ENCODE measurements at regions not wholly inside any gene's neighbourhood (a gene's known extent, or its start where the extent isn't known, plus 50 kb on each side); places are given as distances from the start of the nearest gene placed in this dataset.

DNA sequence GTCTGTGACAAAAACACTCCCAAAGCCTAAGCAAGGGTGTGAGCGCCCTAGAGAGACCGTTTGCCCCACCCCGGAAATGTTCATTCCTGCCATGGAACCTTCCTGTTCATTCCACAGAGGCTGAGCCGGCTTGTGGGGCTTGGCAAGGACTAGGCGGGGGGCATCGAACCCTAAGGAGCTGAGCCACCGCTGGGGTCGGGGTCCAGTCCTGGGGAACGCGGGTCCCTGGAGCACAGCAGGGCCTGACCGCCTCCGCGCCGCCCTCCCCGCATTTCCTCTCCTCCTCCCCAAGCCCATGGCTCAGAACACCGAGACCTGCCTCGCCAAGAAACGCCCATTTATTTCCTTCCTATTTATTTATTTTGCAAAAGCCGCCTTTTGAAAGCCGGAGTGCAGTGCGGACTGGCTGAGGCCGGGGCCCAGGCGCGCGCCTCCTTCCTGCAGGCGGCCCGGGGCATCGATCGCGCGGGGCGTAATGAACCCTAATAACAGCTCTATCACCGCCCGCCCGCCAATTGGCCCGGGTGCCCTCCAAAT is 228.9 kb upstream of the IRX4 start:
- TF ChIP-seq POLR2A (IDR thresholded peaks at IDR 0.05) = no peak
- TF ChIP-seq, protein P1, sequence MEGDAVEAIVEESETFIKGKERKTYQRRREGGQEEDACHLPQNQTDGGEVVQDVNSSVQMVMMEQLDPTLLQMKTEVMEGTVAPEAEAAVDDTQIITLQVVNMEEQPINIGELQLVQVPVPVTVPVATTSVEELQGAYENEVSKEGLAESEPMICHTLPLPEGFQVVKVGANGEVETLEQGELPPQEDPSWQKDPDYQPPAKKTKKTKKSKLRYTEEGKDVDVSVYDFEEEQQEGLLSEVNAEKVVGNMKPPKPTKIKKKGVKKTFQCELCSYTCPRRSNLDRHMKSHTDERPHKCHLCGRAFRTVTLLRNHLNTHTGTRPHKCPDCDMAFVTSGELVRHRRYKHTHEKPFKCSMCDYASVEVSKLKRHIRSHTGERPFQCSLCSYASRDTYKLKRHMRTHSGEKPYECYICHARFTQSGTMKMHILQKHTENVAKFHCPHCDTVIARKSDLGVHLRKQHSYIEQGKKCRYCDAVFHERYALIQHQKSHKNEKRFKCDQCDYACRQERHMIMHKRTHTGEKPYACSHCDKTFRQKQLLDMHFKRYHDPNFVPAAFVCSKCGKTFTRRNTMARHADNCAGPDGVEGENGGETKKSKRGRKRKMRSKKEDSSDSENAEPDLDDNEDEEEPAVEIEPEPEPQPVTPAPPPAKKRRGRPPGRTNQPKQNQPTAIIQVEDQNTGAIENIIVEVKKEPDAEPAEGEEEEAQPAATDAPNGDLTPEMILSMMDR (IDR thresholded peaks at IDR 0.05 in 8 of 11, conservative IDR thresholded peaks at IDR 0.05 in 3 of 11) = no peak

Data from spleen (tissue), 7 donors.